Thoracic aorta (tissue), 2 donors: ENCODE measurements at regions not wholly inside any gene's neighbourhood (a gene's known extent, or its start where the extent isn't known, plus 50 kb on each side); places are given as distances from the start of the nearest gene placed in this dataset.
"Not testable (repeated sequence)": the region's sequence is repeated elsewhere in the genome, so short reads cannot be mapped to it uniquely, and the experiment has no call there.

Experiments used
- ATAC-seq: fragments of 150-250 bp; one replicate; pipeline ENCODE4 v1.8.0; 2017; ENCODE audit warnings: low read depth; ENCODE audit not compliant: insufficient number of reproducible peaks, low FRiP score
- DNase-seq: peaks from one replicate; pipeline ENCODE4 v3.0.0-alpha.2; 2020; ENCODE audit warnings: low spot score
- H3K27ac ChIP-seq, 2 donors: fragments of 200-600 bp; sonication (generic); 1 replicate in 1 of 2; 2 replicates in 1 of 2; pipeline ENCODE4 v1.5.1; 2016; ENCODE audit warnings: mild to moderate bottlenecking in 2 of 2, moderate library complexity in 2 of 2
- H3K27me3 ChIP-seq: fragments of 200-600 bp; sonication (generic); replicated peaks from 2 replicates; pipeline ENCODE4 v1.6.0; 2016; ENCODE audit warnings: mild to moderate bottlenecking; ENCODE audit not compliant: insufficient read depth
- H3K36me3 ChIP-seq: fragments of 200-600 bp; sonication (generic); one replicate; pipeline ENCODE4 v1.5.1; 2016
- H3K4me1 ChIP-seq, 2 donors: fragments of 200-600 bp; sonication (generic); 1 replicate in 1 of 2; 2 replicates in 1 of 2; pipeline versions ENCODE4 v1.5.1 to v1.6.0; 2016; ENCODE audit warnings: low read depth in 2 of 2, mild to moderate bottlenecking in 1 of 2; ENCODE audit not compliant: control insufficient read depth in 1 of 2
- H3K4me3 ChIP-seq: fragments of 200-600 bp; sonication (generic); 2 replicates; pipeline ENCODE4 v1.5.1; 2016; ENCODE audit warnings: mild to moderate bottlenecking
- H3K9me3 ChIP-seq: fragments of 200-600 bp; sonication (generic); 2 replicates; pipeline ENCODE4 v1.5.1; 2016
- TF ChIP-seq, protein P1 (sequence below): fragments of 200-600 bp; sonication (generic); IDR thresholded peaks from one replicate; pipeline ENCODE4 v1.5.1; 2019; ENCODE audit warnings: antibody characterized with exemption

GRCh38 chr3:110362751-110363150 lies 708.9 kb upstream of the NECTIN3 start:
- no peak for ATAC-seq
- no peaks in the 10 kb centered on the region for H3K36me3 ChIP-seq
- no peaks in the 10 kb centered on the region for H3K27me3 ChIP-seq
- no peak overlapping the region for H3K4me3 ChIP-seq
- H3K27ac ChIP-seq: no peak overlapping the region
- DNase-seq: no peak
- H3K4me1 ChIP-seq: no peaks in the 10 kb centered on the region
- H3K9me3 ChIP-seq: no peaks in the 10 kb centered on the region
- TF ChIP-seq, protein P1, sequence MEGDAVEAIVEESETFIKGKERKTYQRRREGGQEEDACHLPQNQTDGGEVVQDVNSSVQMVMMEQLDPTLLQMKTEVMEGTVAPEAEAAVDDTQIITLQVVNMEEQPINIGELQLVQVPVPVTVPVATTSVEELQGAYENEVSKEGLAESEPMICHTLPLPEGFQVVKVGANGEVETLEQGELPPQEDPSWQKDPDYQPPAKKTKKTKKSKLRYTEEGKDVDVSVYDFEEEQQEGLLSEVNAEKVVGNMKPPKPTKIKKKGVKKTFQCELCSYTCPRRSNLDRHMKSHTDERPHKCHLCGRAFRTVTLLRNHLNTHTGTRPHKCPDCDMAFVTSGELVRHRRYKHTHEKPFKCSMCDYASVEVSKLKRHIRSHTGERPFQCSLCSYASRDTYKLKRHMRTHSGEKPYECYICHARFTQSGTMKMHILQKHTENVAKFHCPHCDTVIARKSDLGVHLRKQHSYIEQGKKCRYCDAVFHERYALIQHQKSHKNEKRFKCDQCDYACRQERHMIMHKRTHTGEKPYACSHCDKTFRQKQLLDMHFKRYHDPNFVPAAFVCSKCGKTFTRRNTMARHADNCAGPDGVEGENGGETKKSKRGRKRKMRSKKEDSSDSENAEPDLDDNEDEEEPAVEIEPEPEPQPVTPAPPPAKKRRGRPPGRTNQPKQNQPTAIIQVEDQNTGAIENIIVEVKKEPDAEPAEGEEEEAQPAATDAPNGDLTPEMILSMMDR: no peak

DNA sequence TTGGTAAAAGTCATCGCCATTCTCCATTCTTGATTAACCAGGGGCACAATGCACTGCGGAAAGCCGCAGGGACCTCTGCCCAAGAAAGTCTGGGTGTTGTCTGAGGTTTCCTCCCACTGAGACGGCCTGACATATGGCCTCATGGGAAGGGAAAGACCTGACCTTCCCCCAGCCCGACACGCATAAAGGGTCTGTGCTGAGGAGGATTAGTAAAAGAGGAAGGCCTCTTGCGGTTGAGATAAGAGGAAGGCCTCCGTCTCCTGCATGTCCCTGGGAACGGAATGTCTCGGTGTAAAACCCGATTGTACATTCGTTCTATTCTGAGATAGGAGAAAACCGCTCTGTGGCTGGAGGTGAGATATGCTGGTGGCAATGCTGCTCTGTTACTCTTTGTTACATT lies 704.3 kb upstream of the NECTIN3 start:
- H3K36me3 ChIP-seq, H3K4me1 ChIP-seq, DNase-seq, ATAC-seq, H3K9me3 ChIP-seq, H3K4me3 ChIP-seq, H3K27me3 ChIP-seq, H3K27ac ChIP-seq: not testable (repeated sequence)

DNA sequence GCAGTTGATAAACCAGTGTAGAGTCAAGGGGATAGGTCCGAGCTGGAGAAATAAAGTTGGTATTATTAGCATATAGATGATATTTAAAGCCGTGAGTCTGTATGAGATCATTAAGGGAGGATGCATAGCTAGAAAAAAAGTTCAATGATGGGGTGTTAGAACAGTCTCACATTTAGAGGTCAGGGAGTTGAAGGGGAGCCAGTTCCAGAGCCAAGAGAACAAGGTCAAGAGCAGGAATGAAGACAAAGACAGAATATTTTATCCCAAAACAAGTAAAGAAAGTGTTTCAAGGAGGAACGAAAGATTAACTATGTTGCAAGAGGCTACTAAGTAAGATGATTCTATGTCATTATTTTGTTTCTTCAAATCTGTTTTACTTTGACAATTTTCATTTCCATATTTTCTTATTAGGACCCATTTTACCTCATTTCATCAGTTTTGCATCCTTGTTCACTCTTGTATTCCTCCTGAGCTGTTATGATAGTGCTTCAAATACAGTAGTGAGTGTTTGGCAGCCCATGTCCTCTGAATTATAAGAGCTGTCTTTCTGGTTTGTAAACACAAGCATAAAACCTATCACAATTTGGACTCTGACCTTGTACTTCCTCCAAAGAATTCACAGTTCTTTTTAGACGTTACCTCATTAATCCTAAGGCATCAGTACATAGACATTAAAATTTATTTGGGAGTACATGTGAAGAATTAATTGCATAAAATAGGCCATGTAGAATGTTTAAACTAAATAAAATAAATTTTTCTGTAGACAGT lies 695.7 kb upstream of the NECTIN3 start:
- no peaks in the 10 kb centered on the region for H3K9me3 ChIP-seq
- DNase-seq (no peak), ATAC-seq (no peak)
- no peaks in the 10 kb centered on the region for H3K27me3 ChIP-seq
- no peak overlapping the region for H3K4me3 ChIP-seq
- H3K27ac ChIP-seq: no peak overlapping the region
- H3K36me3 ChIP-seq: no peaks in the 10 kb centered on the region
- TF ChIP-seq, protein P1: no peak
- H3K4me1 ChIP-seq: no peaks in the 10 kb centered on the region

- TF ChIP-seq, protein P1: no peak
- H3K4me1 ChIP-seq: no peaks in the 10 kb centered on the region
- ATAC-seq (no peak), DNase-seq (no peak)
- no peaks in the 10 kb centered on the region for H3K9me3 ChIP-seq
- H3K27me3 ChIP-seq: no peaks in the 10 kb centered on the region
- no peaks in the 10 kb centered on the region for H3K36me3 ChIP-seq
- H3K27ac ChIP-seq: no peak overlapping the region
- H3K4me3 ChIP-seq: no peak overlapping the region
Observed at GRCh38 chr3:110378481-110378880, 693.1 kb upstream of the NECTIN3 start.

GRCh38 chr3:110381992-110382391 lies 689.6 kb upstream of the NECTIN3 start:
- Histone ChIP-seq H3K27ac (no peak overlapping the region), H3K36me3 (no peaks in the 10 kb centered on the region), H3K4me1 (no peaks in the 10 kb centered on the region), H3K4me3 (no peak overlapping the region), H3K9me3 (no peaks in the 10 kb centered on the region), H3K27me3 (no peaks in the 10 kb centered on the region)
- DNase-seq (no peak), ATAC-seq (no peak)
- TF ChIP-seq, protein P1: no peak

DNA sequence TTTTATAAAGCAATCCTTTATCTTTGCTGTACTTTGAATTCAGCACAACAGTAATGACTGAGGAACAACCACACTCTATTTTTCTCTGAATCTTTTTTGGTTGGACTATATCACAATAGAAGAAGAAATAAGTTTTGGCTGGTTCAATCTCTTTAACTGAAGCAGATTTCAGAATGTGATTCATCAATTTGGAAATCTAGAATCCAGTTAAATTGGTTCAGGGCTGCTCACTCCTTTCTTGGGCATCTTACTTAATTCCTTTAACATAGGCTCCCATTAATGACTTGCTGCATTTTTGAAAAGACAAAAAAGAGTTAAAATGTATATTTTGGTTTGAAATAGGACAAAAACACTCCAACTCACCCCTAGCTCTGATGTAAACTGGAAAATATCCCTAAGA lies 688.3 kb upstream of the NECTIN3 start:
- no peak overlapping the region for H3K27ac ChIP-seq
- no peaks in the 10 kb centered on the region for H3K9me3 ChIP-seq
- TF ChIP-seq, protein P1: no peak
- no peak for ATAC-seq
- H3K4me1 ChIP-seq: no peaks in the 10 kb centered on the region
- H3K36me3 ChIP-seq: no peaks in the 10 kb centered on the region
- no peak for DNase-seq
- no peaks in the 10 kb centered on the region for H3K27me3 ChIP-seq
- no peak overlapping the region for H3K4me3 ChIP-seq
